ENCODE measurements at regions not wholly inside any gene's neighbourhood (a gene's known extent, or its start where the extent isn't known, plus 50 kb on each side); places are given as distances from the start of the nearest gene placed in this dataset.
"Not testable (repeated sequence)": the region's sequence is repeated elsewhere in the genome, so short reads cannot be mapped to it uniquely, and the experiment has no call there.

- Histone ChIP-seq H3K36me3 (ENCODE audit: control insufficient read depth, insufficient read depth, low read length) (no peaks in the 10 kb centered on the region), H3K27ac (ENCODE audit: low read length) (no peak overlapping the region), H3K27me3 (ENCODE audit: control insufficient read depth, insufficient read depth, low read length) (no peaks in the 10 kb centered on the region), H3K4me1 (ENCODE audit: control insufficient read depth, insufficient read depth, low read length) (no peaks in the 10 kb centered on the region), H3K9me3 (ENCODE audit: control insufficient read depth, insufficient read depth, low read depth, low read length) (peaks cover 3% of the 10 kb centered on the region; the same call in 1 of the 2 replicates), H3K4me3 (ENCODE audit: low read depth in 2 of 2, low read length in 2 of 2) (no peak overlapping the region)
- TF ChIP-seq TCF7L2 (IDR thresholded peaks at IDR 0.05; ENCODE audit: low read depth, low read length) = no peak
- TF ChIP-seq POLR2AphosphoS5 (IDR thresholded peaks at IDR 0.05; ENCODE audit: low read depth, low read length) = no peak
- no peak for TF ChIP-seq SIN3A (IDR thresholded peaks at IDR 0.05; ENCODE audit: borderline replicate concordance, insufficient read depth, low read depth, low read length)
- TF ChIP-seq REST (IDR thresholded peaks at IDR 0.05; ENCODE audit: insufficient read depth in 1 of 2, low read depth in 2 of 2, low read length in 1 of 2) = no peak
- no peak for TF ChIP-seq CTCF (IDR thresholded peaks at IDR 0.05)
- in situ Hi-C loops (cut with HindIII; ENCODE audit: low pct_unique_long_range_greater_than_20kb, low sequenced_read_pairs) = no loop called here
- POLR2A ChIA-PET = no interaction called here
- DNase-seq (ENCODE audit: low read depth, low spot score) (no peak), ATAC-seq (no peak)
- no TSS peak for BruUV-seq (replicated peaks)
- CTCF ChIA-PET = no interaction called here
- intact Hi-C loops (cut with micrococcal nuclease; ENCODE audit: unreplicated experiment) = no loop called here
Measured at GRCh38 chr15:23764716-23765115, 77.6 kb upstream of the NDN start.

- POLR2A ChIA-PET; BruUV-seq (replicated peaks); ATAC-seq; H3K36me3 ChIP-seq (ENCODE audit: control insufficient read depth, insufficient read depth, low read length); DNase-seq (ENCODE audit: low read depth, low spot score); intact Hi-C loops (cut with micrococcal nuclease; ENCODE audit: unreplicated experiment); CTCF ChIA-PET; H3K27me3 ChIP-seq (ENCODE audit: control insufficient read depth, insufficient read depth, low read length); H3K4me1 ChIP-seq (ENCODE audit: control insufficient read depth, insufficient read depth, low read length); H3K27ac ChIP-seq (ENCODE audit: low read length); in situ Hi-C loops (cut with HindIII; ENCODE audit: low pct_unique_long_range_greater_than_20kb, low sequenced_read_pairs); H3K9me3 ChIP-seq (ENCODE audit: control insufficient read depth, insufficient read depth, low read depth, low read length); H3K4me3 ChIP-seq (ENCODE audit: low read depth in 2 of 2, low read length in 2 of 2): not testable (repeated sequence)
Measured at GRCh38 chr15:23766779-23767178, 79.7 kb upstream of the NDN start.

GRCh38 chr15:23773093-23773492 is 86.0 kb upstream of the NDN start:
- intact Hi-C loops (cut with micrococcal nuclease; ENCODE audit: unreplicated experiment) = no loop called here
- DNase-seq (ENCODE audit: low read depth, low spot score) (no peak), ATAC-seq (no peak)
- no peak for TF ChIP-seq TCF7L2 (IDR thresholded peaks at IDR 0.05; ENCODE audit: low read depth, low read length)
- TF ChIP-seq POLR2AphosphoS5 (IDR thresholded peaks at IDR 0.05; ENCODE audit: low read depth, low read length) = no peak
- no peak for TF ChIP-seq REST (IDR thresholded peaks at IDR 0.05; ENCODE audit: insufficient read depth in 1 of 2, low read depth in 2 of 2, low read length in 1 of 2)
- no peak for TF ChIP-seq SIN3A (IDR thresholded peaks at IDR 0.05; ENCODE audit: borderline replicate concordance, insufficient read depth, low read depth, low read length)
- TF ChIP-seq CTCF (IDR thresholded peaks at IDR 0.05) = no peak
- Histone ChIP-seq H3K9me3 (ENCODE audit: control insufficient read depth, insufficient read depth, low read depth, low read length) (peaks cover 3% of the 10 kb centered on the region), H3K4me1 (ENCODE audit: control insufficient read depth, insufficient read depth, low read length) (no peaks in the 10 kb centered on the region), H3K27me3 (ENCODE audit: control insufficient read depth, insufficient read depth, low read length) (no peaks in the 10 kb centered on the region), H3K27ac (ENCODE audit: low read length) (no peak overlapping the region), H3K4me3 (ENCODE audit: low read depth in 2 of 2, low read length in 2 of 2) (no peak overlapping the region), H3K36me3 (ENCODE audit: control insufficient read depth, insufficient read depth, low read length) (no peaks in the 10 kb centered on the region)
- POLR2A ChIA-PET = no interaction called here
- CTCF ChIA-PET = no interaction called here
- in situ Hi-C loops (cut with HindIII; ENCODE audit: low pct_unique_long_range_greater_than_20kb, low sequenced_read_pairs) = no loop called here
- BruUV-seq (replicated peaks) = no TSS peak
